Spleen (tissue), 7 donors: ENCODE measurements at regions not wholly inside any gene's neighbourhood (a gene's known extent, or its start where the extent isn't known, plus 50 kb on each side); places are given as distances from the start of the nearest gene placed in this dataset.

Experiments
- POLR2A ChIP-seq, 3 donors: fragments of 450-650 bp; IDR thresholded peaks; one replicate each; pipeline ENCODE4 v1.5.1; 2017; ENCODE audit warnings: antibody characterized with exemption in 3 of 3, mild to moderate bottlenecking in 1 of 3
- TF ChIP-seq, protein P1 (sequence below), 11 experiments: fragments of 200-600 bp in 7 of 11; fragments of 450-650 bp in 4 of 11; sonication (generic) in 4 of 11; IDR thresholded peaks in 8 of 11; conservative IDR thresholded peaks in 3 of 11; 1 replicate in 7 of 11; 2 replicates in 4 of 11; pipeline versions ENCODE4 v1.4.0 to v1.8.0; 2016 to 2021; ENCODE audit warnings: antibody characterized with exemption in 11 of 11, inconsistent platforms in 4 of 11, mild to moderate bottlenecking in 1 of 11
- donor health status: DM: no; HTN: no; CAD: no; lungs with moderate emphysema.
- donor health status: DM: no; HTN: no; CAD: no.
- donor health status: DM: no; HTN: no; CAD: no.

- TF ChIP-seq, protein P1, sequence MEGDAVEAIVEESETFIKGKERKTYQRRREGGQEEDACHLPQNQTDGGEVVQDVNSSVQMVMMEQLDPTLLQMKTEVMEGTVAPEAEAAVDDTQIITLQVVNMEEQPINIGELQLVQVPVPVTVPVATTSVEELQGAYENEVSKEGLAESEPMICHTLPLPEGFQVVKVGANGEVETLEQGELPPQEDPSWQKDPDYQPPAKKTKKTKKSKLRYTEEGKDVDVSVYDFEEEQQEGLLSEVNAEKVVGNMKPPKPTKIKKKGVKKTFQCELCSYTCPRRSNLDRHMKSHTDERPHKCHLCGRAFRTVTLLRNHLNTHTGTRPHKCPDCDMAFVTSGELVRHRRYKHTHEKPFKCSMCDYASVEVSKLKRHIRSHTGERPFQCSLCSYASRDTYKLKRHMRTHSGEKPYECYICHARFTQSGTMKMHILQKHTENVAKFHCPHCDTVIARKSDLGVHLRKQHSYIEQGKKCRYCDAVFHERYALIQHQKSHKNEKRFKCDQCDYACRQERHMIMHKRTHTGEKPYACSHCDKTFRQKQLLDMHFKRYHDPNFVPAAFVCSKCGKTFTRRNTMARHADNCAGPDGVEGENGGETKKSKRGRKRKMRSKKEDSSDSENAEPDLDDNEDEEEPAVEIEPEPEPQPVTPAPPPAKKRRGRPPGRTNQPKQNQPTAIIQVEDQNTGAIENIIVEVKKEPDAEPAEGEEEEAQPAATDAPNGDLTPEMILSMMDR (IDR thresholded peaks at IDR 0.05 in 8 of 11, conservative IDR thresholded peaks at IDR 0.05 in 3 of 11): no peak
- no peak for TF ChIP-seq POLR2A (IDR thresholded peaks at IDR 0.05)
Observed at GRCh38 chr14:97726676-97727075, 929.5 kb downstream of the VRK1 start.
